ENCODE measurements at regions not wholly inside any gene's neighbourhood (a gene's known extent, or its start where the extent isn't known, plus 50 kb on each side); places are given as distances from the start of the nearest gene placed in this dataset.

GRCh38 chrX:568311-568710 is 62.3 kb upstream of the SHOX start:
- ChIA-PET POLR2A (no interaction called here), CTCF (no interaction called here)
- H3K27me3 Mint-ChIP-seq (ENCODE audit: low read depth): no peaks in the 10 kb centered on the region; the same call in 1 of the 2 replicates
- H3K27ac Mint-ChIP-seq: no peak overlapping the region
- no peak overlapping the region for H3K4me3 Mint-ChIP-seq
- ATAC-seq: no peak
- H3K4me1 Mint-ChIP-seq: no peaks in the 10 kb centered on the region
- DNase-seq (ENCODE audit: low spot score): no peak
- H3K36me3 Mint-ChIP-seq: no peaks in the 10 kb centered on the region
- TF ChIP-seq ZNF423 (CRISPR knock-in tag; IDR thresholded peaks at IDR 0.05) (no peak), ZNF416 (CRISPR knock-in tag; IDR thresholded peaks at IDR 0.05) (no peak), ETV6 (CRISPR knock-in tag; IDR thresholded peaks at IDR 0.05) (no peak), IRF1 (CRISPR knock-in tag; IDR thresholded peaks at IDR 0.05) (no peak), ZNF281 (CRISPR knock-in tag; IDR thresholded peaks at IDR 0.05) (no peak), NFATC4 (CRISPR knock-in tag; IDR thresholded peaks at IDR 0.05) (no peak), NR1H2 (CRISPR knock-in tag; IDR thresholded peaks at IDR 0.05) (no peak)
- H3K9me3 Mint-ChIP-seq: peaks cover 30% of the 10 kb centered on the region

- H3K36me3 Mint-ChIP-seq: no peaks in the 10 kb centered on the region
- no peaks in the 10 kb centered on the region for H3K4me1 Mint-ChIP-seq
- no peak for DNase-seq (ENCODE audit: low spot score)
- no peak for ATAC-seq
- ChIA-PET CTCF (no interaction called here), POLR2A (no interaction called here)
- H3K4me3 Mint-ChIP-seq: no peak overlapping the region
- no peak overlapping the region for H3K27ac Mint-ChIP-seq
- H3K9me3 Mint-ChIP-seq: peaks cover 10% of the 10 kb centered on the region
- H3K27me3 Mint-ChIP-seq (ENCODE audit: low read depth): no peaks in the 10 kb centered on the region; the same call in 1 of the 2 replicates
- no peak for TF ChIP-seq TEAD1 (CRISPR knock-in tag; IDR thresholded peaks at IDR 0.05)
- no peak for TF ChIP-seq MLX (CRISPR knock-in tag; IDR thresholded peaks at IDR 0.05)
- peak; percentile 98 for TF ChIP-seq HMGA2 (CRISPR knock-in tag; IDR thresholded peaks at IDR 0.05)
These were observed 58.0 kb upstream of the SHOX start for GRCh38 chrX:572538-573124.

GRCh38 chrX:574251-574650 is 56.3 kb upstream of the SHOX start:
- no peaks in the 10 kb centered on the region for H3K36me3 Mint-ChIP-seq
- POLR2A ChIA-PET: no interaction called here
- DNase-seq (ENCODE audit: low spot score): no peak
- peaks cover 6% of the 10 kb centered on the region; the same call in 1 of the 2 replicates for H3K9me3 Mint-ChIP-seq
- ATAC-seq: no peak
- no peaks in the 10 kb centered on the region for H3K4me1 Mint-ChIP-seq
- no peak overlapping the region for H3K4me3 Mint-ChIP-seq
- no peaks in the 10 kb centered on the region; the same call in 1 of the 2 replicates for H3K27me3 Mint-ChIP-seq (ENCODE audit: low read depth)
- TF ChIP-seq ESRRA (CRISPR knock-in tag; IDR thresholded peaks at IDR 0.05; ENCODE audit: borderline replicate concordance): no peak
- TF ChIP-seq SOX15 (CRISPR knock-in tag; IDR thresholded peaks at IDR 0.05): no peak
- no peak for TF ChIP-seq ATF6 (CRISPR knock-in tag; IDR thresholded peaks at IDR 0.05)
- TF ChIP-seq TEAD4 (CRISPR knock-in tag; IDR thresholded peaks at IDR 0.05): no peak
- no peak for TF ChIP-seq FOXP1 (CRISPR knock-in tag; IDR thresholded peaks at IDR 0.05; ENCODE audit: borderline replicate concordance)
- TF ChIP-seq GTF2I (CRISPR knock-in tag; conservative IDR thresholded peaks at IDR 0.05): no peak
- no peak for TF ChIP-seq TCF7 (CRISPR knock-in tag; IDR thresholded peaks at IDR 0.05; ENCODE audit: low read depth)
- no peak for TF ChIP-seq EMX1 (CRISPR knock-in tag; IDR thresholded peaks at IDR 0.05)
- no peak for TF ChIP-seq ERG (CRISPR knock-in tag; IDR thresholded peaks at IDR 0.05)
- TF ChIP-seq ZNF138 (CRISPR knock-in tag; conservative IDR thresholded peaks at IDR 0.05): no peak
- no peak for TF ChIP-seq ELF4 (CRISPR knock-in tag; IDR thresholded peaks at IDR 0.05; ENCODE audit: low read depth)
- no peak for TF ChIP-seq IRF2 (CRISPR knock-in tag; IDR thresholded peaks at IDR 0.05; ENCODE audit: borderline replicate concordance, low read depth)
- TF ChIP-seq JAZF1 (CRISPR knock-in tag; IDR thresholded peaks at IDR 0.05): no peak
- TF ChIP-seq ZNF219 (CRISPR knock-in tag; IDR thresholded peaks at IDR 0.05; ENCODE audit: borderline replicate concordance): no peak
- TF ChIP-seq ZNF121 (CRISPR knock-in tag; IDR thresholded peaks at IDR 0.05): no peak
- TF ChIP-seq E2F1 (CRISPR knock-in tag; IDR thresholded peaks at IDR 0.05): no peak
- no peak for TF ChIP-seq HMGA2 (CRISPR knock-in tag; IDR thresholded peaks at IDR 0.05)
- TF ChIP-seq ZNF263 (CRISPR knock-in tag; IDR thresholded peaks at IDR 0.05; ENCODE audit: low read depth): no peak
- CTCF ChIA-PET: no interaction called here
- H3K27ac Mint-ChIP-seq: no peak overlapping the region

All from WTC11 (cell line).